DND-41 (cell line): ENCODE measurements at regions not wholly inside any gene's neighbourhood (a gene's known extent, or its start where the extent isn't known, plus 50 kb on each side); places are given as distances from the start of the nearest gene placed in this dataset.

Experiments
- ATAC-seq: fragments of 200-7000 bp; cut with Tn5 transposase; 3 replicates; pipeline ENCODE4 v1.9.1; 2021; ENCODE audit warnings: low read depth; ENCODE audit not compliant: insufficient read depth
- DNase-seq: peaks from one replicate; pipeline ENCODE4 v3.0.0-alpha.2; 2020
- H2AFZ ChIP-seq: 2 replicates; pipeline ENCODE4 v1.6.0; 2012; ENCODE audit warnings: low read depth, low read length
- H3K27ac ChIP-seq: 2 replicates; pipeline ENCODE4 v1.5.1; 2012; ENCODE audit warnings: low read length, inconsistent platforms
- H3K27me3 ChIP-seq: fragments of 200-600 bp; sonication (generic); 2 replicates; pipeline ENCODE4 v1.6.0; 2012; ENCODE audit warnings: low read length, mild to moderate bottlenecking, inconsistent platforms; ENCODE audit not compliant: insufficient read depth, poor library complexity
- H3K36me3 ChIP-seq: 2 replicates; pipeline ENCODE4 v1.5.1; 2012; ENCODE audit warnings: low read length, inconsistent platforms; ENCODE audit not compliant: insufficient read depth
- H3K4me1 ChIP-seq: 2 replicates; pipeline ENCODE4 v1.5.1; 2012; ENCODE audit warnings: mild to moderate bottlenecking, low read length; ENCODE audit not compliant: insufficient read depth
- H3K4me2 ChIP-seq: 2 replicates; pipeline ENCODE4 v1.6.0; 2012; ENCODE audit warnings: mild to moderate bottlenecking, moderate library complexity, low read length, inconsistent platforms; ENCODE audit not compliant: insufficient read depth
- H3K4me3 ChIP-seq, 2 experiments: fragments of 200-600 bp in 1 of 2; shearing (Covaris generic) in 1 of 2; 2 replicates each; pipeline ENCODE4 v1.5.1; 2012 to 2016; ENCODE audit warnings: inconsistent platforms in 2 of 2, low read length in 2 of 2, mild to moderate bottlenecking in 2 of 2, low read depth in 1 of 2, moderate library complexity in 1 of 2
- H3K79me2 ChIP-seq: 2 replicates; pipeline ENCODE4 v1.6.0; 2012; ENCODE audit warnings: low read length, inconsistent platforms; ENCODE audit not compliant: insufficient read depth
- H3K9ac ChIP-seq: 2 replicates; pipeline ENCODE4 v1.6.0; 2012; ENCODE audit warnings: low read depth, mild to moderate bottlenecking, inconsistent platforms, low read length, moderate library complexity
- H3K9me3 ChIP-seq: 2 replicates; pipeline ENCODE4 v1.5.1; 2012; ENCODE audit warnings: low read length, moderate library complexity, mild to moderate bottlenecking, inconsistent platforms; ENCODE audit not compliant: insufficient read depth, severe bottlenecking
- H4K20me1 ChIP-seq: 2 replicates; pipeline ENCODE4 v1.6.0; 2012; ENCODE audit warnings: low read length; ENCODE audit not compliant: insufficient read depth
- CTCF ChIP-seq: IDR thresholded peaks from 2 replicates; pipeline ENCODE4 v1.5.1; 2012; ENCODE audit warnings: borderline replicate concordance, low read length, moderate library complexity, mild to moderate bottlenecking; ENCODE audit not compliant: poor library complexity, severe bottlenecking; ENCODE audit errors: extremely low read depth
- EZH2 ChIP-seq: IDR thresholded peaks from 3 replicates; pipeline ENCODE4 v1.6.1; 2012; ENCODE audit warnings: borderline replicate concordance, low read depth, mild to moderate bottlenecking, moderate library complexity, low read length, inconsistent platforms; ENCODE audit not compliant: severe bottlenecking

- no peak overlapping the region for H2AFZ ChIP-seq
- no peaks in the 10 kb centered on the region for H3K9me3 ChIP-seq
- no peak overlapping the region for H3K27ac ChIP-seq
- H3K4me2 ChIP-seq, result no peak overlapping the region
- no peaks in the 10 kb centered on the region for H3K27me3 ChIP-seq
- H3K36me3 ChIP-seq, result no peaks in the 10 kb centered on the region
- H3K4me1 ChIP-seq, result no peaks in the 10 kb centered on the region
- DNase-seq (no peak), ATAC-seq (no peak)
- TF ChIP-seq CTCF, result no peak
- no peak overlapping the region for H3K9ac ChIP-seq
- H4K20me1 ChIP-seq, result no peaks in the 10 kb centered on the region
- H3K79me2 ChIP-seq, result no peaks in the 10 kb centered on the region
- H3K4me3 ChIP-seq, result no peak overlapping the region
These were observed 421.2 kb downstream of the CDH11 start for GRCh38 chr16:64700628-64701027.

- H3K27ac ChIP-seq, result no peak overlapping the region
These were observed 425.0 kb downstream of the CDH11 start for GRCh38 chr16:64696866-64697265.

GRCh38 chr16:64695684-64696083 lies 426.2 kb downstream of the CDH11 start:
- Histone ChIP-seq H2AFZ (no peak overlapping the region), H3K4me2 (no peak overlapping the region), H4K20me1 (no peaks in the 10 kb centered on the region), H3K9ac (no peak overlapping the region), H3K36me3 (no peaks in the 10 kb centered on the region), H3K4me3 (no peak overlapping the region), H3K27me3 (no peaks in the 10 kb centered on the region), H3K27ac (no peak overlapping the region), H3K4me1 (no peaks in the 10 kb centered on the region), H3K79me2 (no peaks in the 10 kb centered on the region), H3K9me3 (no peaks in the 10 kb centered on the region)
- ATAC-seq, result no peak
- TF ChIP-seq CTCF (no peak), EZH2 (no peak)
- no peak for DNase-seq

More at GRCh38 chr16:64696866-64697265, 425.0 kb downstream of the CDH11 start:
- no peak for DNase-seq
- no peaks in the 10 kb centered on the region for H3K79me2 ChIP-seq
- no peaks in the 10 kb centered on the region for H3K36me3 ChIP-seq
- ATAC-seq, result no peak
- no peaks in the 10 kb centered on the region for H3K4me1 ChIP-seq
- no peaks in the 10 kb centered on the region for H3K9me3 ChIP-seq
- no peaks in the 10 kb centered on the region for H4K20me1 ChIP-seq
- H3K9ac ChIP-seq, result no peak overlapping the region
- no peaks in the 10 kb centered on the region for H3K27me3 ChIP-seq
- no peak overlapping the region for H3K4me2 ChIP-seq
- no peak for TF ChIP-seq CTCF
- no peak overlapping the region for H2AFZ ChIP-seq
- H3K4me3 ChIP-seq, result no peak overlapping the region

GRCh38 chr16:64693946-64694345 lies 427.9 kb downstream of the CDH11 start:
- Histone ChIP-seq H3K4me2 (no peak overlapping the region), H3K9ac (no peak overlapping the region), H3K9me3 (no peaks in the 10 kb centered on the region), H3K27ac (no peak overlapping the region), H3K4me1 (no peaks in the 10 kb centered on the region), H3K79me2 (no peaks in the 10 kb centered on the region), H4K20me1 (no peaks in the 10 kb centered on the region), H3K27me3 (no peaks in the 10 kb centered on the region), H2AFZ (no peak overlapping the region), H3K36me3 (no peaks in the 10 kb centered on the region), H3K4me3 (no peak overlapping the region)
- TF ChIP-seq EZH2 (no peak), CTCF (no peak)
- DNase-seq (no peak), ATAC-seq (no peak)
